ENCODE measurements at regions not wholly inside any gene's neighbourhood (a gene's known extent, or its start where the extent isn't known, plus 50 kb on each side); places are given as distances from the start of the nearest gene placed in this dataset.

DNA sequence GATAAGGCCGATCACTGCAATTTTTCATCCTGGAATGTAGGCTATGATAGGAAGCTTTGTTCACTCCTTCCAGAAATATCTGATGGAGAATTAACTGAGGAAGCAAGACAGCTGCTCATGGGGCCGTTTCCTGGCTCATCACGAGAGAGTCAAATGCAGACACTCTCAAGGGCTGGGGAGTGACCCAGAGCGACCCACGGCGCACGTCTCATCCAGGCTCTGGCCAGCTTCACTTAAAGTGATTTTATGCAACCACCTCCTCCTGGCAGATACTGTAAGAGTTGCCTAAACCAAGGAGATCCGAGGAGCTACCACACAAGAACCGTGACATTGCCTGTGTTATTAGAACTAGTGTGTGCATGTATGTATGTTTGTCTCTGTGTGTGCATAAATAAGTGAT is 530.8 kb downstream of the TCERG1L start:
- no peaks in the 10 kb centered on the region for H3K4me1 ChIP-seq (ENCODE audit: control insufficient read depth in 2 of 2, insufficient read depth in 2 of 2, low read length in 2 of 2)
- Mint-ChIP-seq H3K9me3 (no peaks in the 10 kb centered on the region), H3K27ac (no peak overlapping the region), H3K36me3 (no peaks in the 10 kb centered on the region), H3K27me3 (peaks cover 0 to under 1% (median 0%) of the 10 kb centered on the region in 5 donors), H3K4me3 (no peak overlapping the region), H3K4me1 (no peaks in the 10 kb centered on the region)
- no peak overlapping the region for H3K27ac ChIP-seq (ENCODE audit: low read depth, low read length)
- H3K27me3 ChIP-seq (ENCODE audit: control insufficient read depth in 2 of 2, insufficient read depth in 2 of 2, low read length in 2 of 2): no peaks in the 10 kb centered on the region
- no peak overlapping the region for H3K4me3 ChIP-seq (ENCODE audit: low read length)
- no peaks in the 10 kb centered on the region for H3K36me3 ChIP-seq (ENCODE audit: control insufficient read depth in 2 of 3, insufficient read depth in 3 of 3, low read length in 3 of 3)
- ChIA-PET POLR2A (no interaction called here), CTCF (no interaction called here)
- no peaks in the 10 kb centered on the region for H3K9me3 ChIP-seq (ENCODE audit: control insufficient read depth in 2 of 3, low read length in 3 of 3)
- intact Hi-C loops (cut with micrococcal nuclease): no loop called here
- ATAC-seq: no peak
- DNase-seq: no peak

- Histone ChIP-seq H3K27me3 (ENCODE audit: control insufficient read depth in 2 of 2, insufficient read depth in 2 of 2, low read length in 2 of 2) (no peaks in the 10 kb centered on the region), H3K4me3 (ENCODE audit: low read length) (no peak overlapping the region), H3K4me1 (ENCODE audit: control insufficient read depth in 2 of 2, insufficient read depth in 2 of 2, low read length in 2 of 2) (no peaks in the 10 kb centered on the region), H3K9me3 (ENCODE audit: control insufficient read depth in 2 of 3, low read length in 3 of 3) (no peaks in the 10 kb centered on the region), H3K36me3 (ENCODE audit: control insufficient read depth in 2 of 3, insufficient read depth in 3 of 3, low read length in 3 of 3) (no peaks in the 10 kb centered on the region), H3K27ac (ENCODE audit: low read depth, low read length) (no peak overlapping the region)
- Mint-ChIP-seq H3K4me1 (no peaks in the 10 kb centered on the region), H3K9me3 (no peaks in the 10 kb centered on the region), H3K27me3 (no peaks in the 10 kb centered on the region), H3K36me3 (no peaks in the 10 kb centered on the region), H3K4me3 (no peak overlapping the region), H3K27ac (no peak overlapping the region)
- ATAC-seq (no peak), DNase-seq (no peak)
- intact Hi-C loops (cut with micrococcal nuclease): no loop called here
- ChIA-PET POLR2A (no interaction called here), CTCF (no interaction called here)
Measured at GRCh38 chr10:130781206-130781605, 530.3 kb downstream of the TCERG1L start.

DNA sequence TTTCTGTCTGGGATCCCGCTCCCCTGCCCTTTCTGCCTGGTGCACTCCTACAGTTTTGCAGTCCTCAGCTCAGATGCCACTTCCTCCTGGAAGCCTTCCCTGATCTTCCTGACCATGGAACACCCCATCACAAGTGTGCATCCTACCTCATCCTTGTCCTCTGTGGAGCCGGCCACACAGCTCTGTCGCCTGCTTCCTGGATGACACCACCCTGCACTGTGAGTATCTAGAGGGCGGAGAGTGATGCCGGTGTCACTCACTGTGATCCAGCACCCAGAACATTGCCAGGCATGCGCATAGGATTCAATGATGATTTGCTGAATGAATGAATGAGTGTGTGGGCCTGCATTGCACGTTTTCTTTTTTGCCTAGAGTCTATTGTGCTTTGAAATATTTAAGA is 529.9 kb downstream of the TCERG1L start:
- intact Hi-C loops (cut with micrococcal nuclease): no loop called here
- Histone ChIP-seq H3K4me3 (ENCODE audit: low read length) (no peak overlapping the region), H3K27ac (ENCODE audit: low read depth, low read length) (no peak overlapping the region), H3K36me3 (ENCODE audit: control insufficient read depth in 2 of 3, insufficient read depth in 3 of 3, low read length in 3 of 3) (no peaks in the 10 kb centered on the region), H3K27me3 (ENCODE audit: control insufficient read depth in 2 of 2, insufficient read depth in 2 of 2, low read length in 2 of 2) (no peaks in the 10 kb centered on the region), H3K4me1 (ENCODE audit: control insufficient read depth in 2 of 2, insufficient read depth in 2 of 2, low read length in 2 of 2) (no peaks in the 10 kb centered on the region), H3K9me3 (ENCODE audit: control insufficient read depth in 2 of 3, low read length in 3 of 3) (no peaks in the 10 kb centered on the region)
- Mint-ChIP-seq H3K27me3 (no peaks in the 10 kb centered on the region), H3K4me3 (no peak overlapping the region), H3K4me1 (no peaks in the 10 kb centered on the region), H3K27ac (no peak overlapping the region), H3K36me3 (no peaks in the 10 kb centered on the region), H3K9me3 (no peaks in the 10 kb centered on the region)
- ChIA-PET POLR2A (no interaction called here), CTCF (no interaction called here)
- ATAC-seq (no peak), DNase-seq (no peak)

- H3K36me3 Mint-ChIP-seq: no peaks in the 10 kb centered on the region
- no peaks in the 10 kb centered on the region for H3K36me3 ChIP-seq (ENCODE audit: control insufficient read depth in 2 of 3, insufficient read depth in 3 of 3, low read length in 3 of 3)
- no peaks in the 10 kb centered on the region for H3K27me3 ChIP-seq (ENCODE audit: control insufficient read depth in 2 of 2, insufficient read depth in 2 of 2, low read length in 2 of 2)
- H3K9me3 Mint-ChIP-seq: no peaks in the 10 kb centered on the region
- no peaks in the 10 kb centered on the region for H3K4me1 ChIP-seq (ENCODE audit: control insufficient read depth in 2 of 2, insufficient read depth in 2 of 2, low read length in 2 of 2)
- H3K4me3 ChIP-seq (ENCODE audit: low read length): no peak overlapping the region
- ChIA-PET POLR2A (no interaction called here), CTCF (no interaction called here)
- H3K27ac Mint-ChIP-seq: no peak overlapping the region
- no peak overlapping the region for H3K27ac ChIP-seq (ENCODE audit: low read depth, low read length)
- no peak overlapping the region for H3K4me3 Mint-ChIP-seq
- DNase-seq (no peak), ATAC-seq (no peak)
- intact Hi-C loops (cut with micrococcal nuclease): no loop called here
- H3K9me3 ChIP-seq (ENCODE audit: control insufficient read depth in 2 of 3, low read length in 3 of 3): no peaks in the 10 kb centered on the region
- no peaks in the 10 kb centered on the region for H3K4me1 Mint-ChIP-seq
- no peaks in the 10 kb centered on the region for H3K27me3 Mint-ChIP-seq
Measured at GRCh38 chr10:130782467-130782866, 529.1 kb downstream of the TCERG1L start.

DNA sequence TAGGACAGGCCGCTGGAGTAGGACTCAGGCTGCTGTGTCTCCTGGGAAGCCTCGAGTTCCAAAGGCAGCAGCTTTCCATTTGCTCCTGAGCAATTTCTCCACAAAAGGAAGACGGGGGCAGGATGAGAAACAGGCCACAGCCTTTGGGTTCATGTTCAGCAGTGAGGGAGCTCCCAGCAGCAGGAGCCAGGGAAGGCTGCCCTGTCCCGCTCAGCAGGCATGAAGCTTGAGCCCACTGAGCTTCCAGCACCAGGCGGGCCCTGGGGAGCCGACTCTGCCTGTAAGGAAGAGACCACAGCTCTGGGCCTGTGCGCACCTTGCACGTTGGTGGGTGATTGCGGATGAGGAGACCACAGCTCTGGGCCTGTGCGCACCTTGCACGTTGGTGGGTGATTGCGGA is 527.2 kb downstream of the TCERG1L start:
- intact Hi-C loops (cut with micrococcal nuclease): no loop called here
- Mint-ChIP-seq H3K27me3 (no peaks in the 10 kb centered on the region), H3K4me3 (no peak overlapping the region), H3K9me3 (no peaks in the 10 kb centered on the region), H3K27ac (no peak overlapping the region), H3K36me3 (no peaks in the 10 kb centered on the region), H3K4me1 (no peaks in the 10 kb centered on the region)
- POLR2A ChIA-PET: no interaction called here
- H3K27me3 ChIP-seq (ENCODE audit: control insufficient read depth in 2 of 2, insufficient read depth in 2 of 2, low read length in 2 of 2): no peaks in the 10 kb centered on the region
- DNase-seq: no peak
- no peaks in the 10 kb centered on the region for H3K9me3 ChIP-seq (ENCODE audit: control insufficient read depth in 2 of 3, low read length in 3 of 3)
- H3K36me3 ChIP-seq (ENCODE audit: control insufficient read depth in 2 of 3, insufficient read depth in 3 of 3, low read length in 3 of 3): no peaks in the 10 kb centered on the region
- H3K27ac ChIP-seq (ENCODE audit: low read depth, low read length): no peak overlapping the region
- H3K4me3 ChIP-seq (ENCODE audit: low read length): no peak overlapping the region
- CTCF ChIA-PET: no interaction called here
- H3K4me1 ChIP-seq (ENCODE audit: control insufficient read depth in 2 of 2, insufficient read depth in 2 of 2, low read length in 2 of 2): no peaks in the 10 kb centered on the region
- ATAC-seq: no peak

DNA sequence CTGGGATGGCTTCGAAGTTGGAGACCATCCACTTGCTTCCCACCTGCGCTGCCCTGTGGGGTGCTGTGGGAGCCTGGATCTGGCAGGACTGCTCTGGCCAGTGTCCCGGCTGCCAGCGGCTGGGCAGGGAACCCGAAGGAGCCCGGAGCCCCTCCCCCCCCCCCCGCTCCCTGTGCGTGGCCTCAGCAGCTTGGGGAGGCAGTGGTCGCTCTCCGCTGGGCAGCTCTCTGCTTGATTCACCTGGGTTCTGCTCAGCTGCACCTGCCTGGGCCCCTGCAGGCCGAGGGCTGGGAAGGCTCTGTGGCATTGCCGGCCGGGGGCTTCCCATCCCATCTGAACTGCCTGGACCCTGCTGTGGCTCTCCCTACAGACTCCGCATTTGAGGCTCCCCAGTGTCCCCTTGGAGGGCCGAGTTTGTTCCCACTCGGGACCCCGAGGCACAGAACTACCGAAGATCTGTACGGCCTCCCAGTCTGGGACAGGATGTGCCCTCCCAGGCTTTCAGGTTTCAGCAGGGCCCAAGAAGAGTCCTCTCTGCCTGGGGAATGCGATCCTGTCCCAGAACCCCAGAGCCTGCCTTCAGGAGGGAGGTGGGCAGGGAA is 525.1 kb downstream of the TCERG1L start:
- no peak for DNase-seq
- H3K27me3 ChIP-seq (ENCODE audit: control insufficient read depth in 2 of 2, insufficient read depth in 2 of 2, low read length in 2 of 2): no peaks in the 10 kb centered on the region
- Mint-ChIP-seq H3K27ac (no peak overlapping the region), H3K27me3 (no peaks in the 10 kb centered on the region), H3K4me3 (no peak overlapping the region), H3K9me3 (no peaks in the 10 kb centered on the region), H3K36me3 (no peaks in the 10 kb centered on the region), H3K4me1 (no peaks in the 10 kb centered on the region)
- H3K4me1 ChIP-seq (ENCODE audit: control insufficient read depth in 2 of 2, insufficient read depth in 2 of 2, low read length in 2 of 2): no peaks in the 10 kb centered on the region
- no peak for ATAC-seq
- no peaks in the 10 kb centered on the region for H3K36me3 ChIP-seq (ENCODE audit: control insufficient read depth in 2 of 3, insufficient read depth in 3 of 3, low read length in 3 of 3)
- H3K27ac ChIP-seq (ENCODE audit: low read depth, low read length): no peak overlapping the region
- H3K9me3 ChIP-seq (ENCODE audit: control insufficient read depth in 2 of 3, low read length in 3 of 3): no peaks in the 10 kb centered on the region
- H3K4me3 ChIP-seq (ENCODE audit: low read length): no peak overlapping the region
- ChIA-PET POLR2A (no interaction called here), CTCF (no interaction called here)
- intact Hi-C loops (cut with micrococcal nuclease): no loop called here

DNA sequence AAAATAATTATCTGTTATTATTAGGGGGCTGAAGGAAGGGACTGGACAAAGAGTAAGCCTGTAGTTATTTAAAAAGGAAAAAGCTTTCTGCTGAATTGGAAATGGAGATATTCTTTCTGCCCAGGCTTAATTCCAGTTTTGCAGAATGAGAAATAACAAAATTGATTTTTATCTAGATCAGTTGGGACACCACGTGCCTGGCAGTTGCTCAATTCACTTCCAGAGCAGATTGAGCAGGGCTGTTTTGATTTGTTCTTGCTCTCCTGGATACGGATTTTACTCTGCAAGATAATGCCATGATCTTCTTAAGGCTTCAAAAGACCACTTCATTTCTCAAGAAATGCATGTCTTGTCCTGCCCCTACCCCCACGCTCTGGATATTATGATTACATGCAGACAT is 524.3 kb downstream of the TCERG1L start:
- H3K9me3 ChIP-seq (ENCODE audit: control insufficient read depth in 2 of 3, low read length in 3 of 3): no peaks in the 10 kb centered on the region

More for the DNA sequence above, 524.3 kb downstream of the TCERG1L start:
- Mint-ChIP-seq H3K9me3 (no peaks in the 10 kb centered on the region), H3K36me3 (no peaks in the 10 kb centered on the region), H3K4me1 (no peaks in the 10 kb centered on the region), H3K27me3 (no peaks in the 10 kb centered on the region), H3K27ac (no peak overlapping the region), H3K4me3 (no peak overlapping the region)
- intact Hi-C loops (cut with micrococcal nuclease): no loop called here
- no peaks in the 10 kb centered on the region for H3K27me3 ChIP-seq (ENCODE audit: control insufficient read depth in 2 of 2, insufficient read depth in 2 of 2, low read length in 2 of 2)
- POLR2A ChIA-PET: no interaction called here
- H3K4me1 ChIP-seq (ENCODE audit: control insufficient read depth in 2 of 2, insufficient read depth in 2 of 2, low read length in 2 of 2): no peaks in the 10 kb centered on the region
- CTCF ChIA-PET: no interaction called here
- H3K36me3 ChIP-seq (ENCODE audit: control insufficient read depth in 2 of 3, insufficient read depth in 3 of 3, low read length in 3 of 3): no peaks in the 10 kb centered on the region
- no peak overlapping the region for H3K27ac ChIP-seq (ENCODE audit: low read depth, low read length)
- H3K4me3 ChIP-seq (ENCODE audit: low read length): no peak overlapping the region
- ATAC-seq (no peak), DNase-seq (no peak)
